CD4-positive, alpha-beta memory T cell (primary cell): ENCODE measurements at regions not wholly inside any gene's neighbourhood (a gene's known extent, or its start where the extent isn't known, plus 50 kb on each side); places are given as distances from the start of the nearest gene placed in this dataset.

Source experiments
- CTCF ChIA-PET: fragments of 350-600 bp; sonication (Branson Sonifier 250); formaldehyde crosslinking; loops from one replicate; lab custom pipeline; 2021; ENCODE audit warnings: inconsistent platforms; ENCODE audit not compliant: partially characterized antibody; lab: Charles Lee
- POLR2A ChIA-PET: fragments of 350-600 bp; sonication (Branson Sonifier 250); formaldehyde crosslinking; loops from one replicate; lab custom pipeline; 2021; ENCODE audit not compliant: partially characterized antibody; lab: Charles Lee
- DNase-seq, 5 donors: peaks; one replicate each; pipeline versions ENCODE4 v3.0.0 to v3.0.0-alpha.2; 2020 to 2022; ENCODE audit warnings: mixed read lengths in 1 of 5
- H3K27ac ChIP-seq: one replicate; pipeline ENCODE4 v1.7.0; 2013; ENCODE audit warnings: low read depth, low read length
- H3K27me3 ChIP-seq: 2 replicates; pipeline ENCODE4 v1.7.0; 2013; ENCODE audit warnings: mild to moderate bottlenecking, low read length, moderate library complexity; ENCODE audit not compliant: insufficient read depth
- H3K36me3 ChIP-seq: 2 replicates; pipeline ENCODE4 v1.7.0; 2013; ENCODE audit warnings: mild to moderate bottlenecking, low read length, moderate library complexity; ENCODE audit not compliant: insufficient read depth
- H3K4me1 ChIP-seq: 2 replicates; pipeline ENCODE4 v1.7.0; 2013; ENCODE audit warnings: mild to moderate bottlenecking, low read length, moderate library complexity; ENCODE audit not compliant: insufficient read depth
- H3K4me3 ChIP-seq, 2 donors: one replicate each; pipeline ENCODE4 v1.7.0; 2013; ENCODE audit warnings: low read length in 2 of 2, mild to moderate bottlenecking in 1 of 2
- H3K9me3 ChIP-seq, 2 donors: one replicate each; pipeline ENCODE4 v1.7.0; 2013; ENCODE audit warnings: low read length in 2 of 2, control low read depth in 1 of 2; ENCODE audit not compliant: control insufficient read depth in 1 of 2
- H3K27ac Mint-ChIP-seq, 7 donors: one replicate each; pipeline ENCODE4 v1.8.0; 2020 to 2021; ENCODE audit warnings: mixed read lengths in 7 of 7, mild to moderate bottlenecking in 6 of 7, inconsistent platforms in 3 of 7, moderate library complexity in 3 of 7
- H3K27me3 Mint-ChIP-seq, 2 donors: one replicate each; pipeline ENCODE4 v1.8.0; 2020 to 2021; ENCODE audit warnings: mixed read lengths in 2 of 2
- H3K36me3 Mint-ChIP-seq, 2 donors: one replicate each; pipeline ENCODE4 v1.8.0; 2020 to 2021; ENCODE audit warnings: mixed read lengths in 2 of 2, inconsistent platforms in 1 of 2, mild to moderate bottlenecking in 1 of 2
- H3K4me1 Mint-ChIP-seq, 4 donors: one replicate each; pipeline ENCODE4 v1.8.0; 2020 to 2021; ENCODE audit warnings: mixed read lengths in 4 of 4, mild to moderate bottlenecking in 1 of 4
- H3K4me3 Mint-ChIP-seq, 8 donors: one replicate each; pipeline ENCODE4 v1.8.0; 2020 to 2021; ENCODE audit warnings: mixed read lengths in 8 of 8, mild to moderate bottlenecking in 7 of 8, moderate library complexity in 6 of 8, inconsistent platforms in 3 of 8
- H3K9me3 Mint-ChIP-seq, 8 donors: one replicate each; pipeline ENCODE4 v1.8.0; 2020 to 2021; ENCODE audit warnings: mixed read lengths in 8 of 8, mild to moderate bottlenecking in 5 of 8, inconsistent platforms in 3 of 8, moderate library complexity in 1 of 8
- intact Hi-C: fragments of 100-400 bp; cut with micrococcal nuclease; formaldehyde crosslinking; loops from one replicate; pipeline ENCODE4 v1.15.1; 2023

DNA sequence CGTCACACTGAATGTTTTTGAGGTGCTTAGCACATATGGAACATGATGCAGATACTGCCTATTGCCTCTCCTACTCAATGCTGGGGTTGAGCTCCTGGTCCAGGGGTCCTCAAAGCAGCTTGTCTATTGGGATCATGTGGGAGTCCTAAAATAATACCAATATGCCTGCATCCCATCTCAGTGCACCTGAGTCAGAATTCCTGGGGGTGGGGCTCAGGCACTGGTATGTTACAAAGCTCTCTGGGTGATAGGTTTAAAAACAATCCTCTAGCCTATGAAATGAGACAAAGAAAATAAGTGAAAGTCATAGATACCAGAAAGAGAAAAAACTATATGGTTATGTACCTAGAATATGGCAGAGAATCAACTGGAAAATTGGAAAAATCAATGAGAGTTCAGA is 156.6 kb upstream of the NLRP1 start:
- H3K9me3 ChIP-seq = no peaks in the 10 kb centered on the region
- POLR2A ChIA-PET = no interaction called here
- no peaks in the 10 kb centered on the region for H3K36me3 ChIP-seq
- H3K27me3 ChIP-seq = no peaks in the 10 kb centered on the region
- Mint-ChIP-seq H3K36me3 (no peaks in the 10 kb centered on the region), H3K9me3 (no peaks in the 10 kb centered on the region), H3K27me3 (peaks cover 0 to 12% of the 10 kb centered on the region in 2 donors), H3K4me1 (no peaks in the 10 kb centered on the region), H3K4me3 (no peak overlapping the region), H3K27ac (no peak overlapping the region)
- DNase-seq = no peak
- intact Hi-C loops = no loop called here
- H3K4me1 ChIP-seq = no peaks in the 10 kb centered on the region
- no peak overlapping the region for H3K4me3 ChIP-seq
- H3K27ac ChIP-seq = no peak overlapping the region
- CTCF ChIA-PET = no interaction called here

DNA sequence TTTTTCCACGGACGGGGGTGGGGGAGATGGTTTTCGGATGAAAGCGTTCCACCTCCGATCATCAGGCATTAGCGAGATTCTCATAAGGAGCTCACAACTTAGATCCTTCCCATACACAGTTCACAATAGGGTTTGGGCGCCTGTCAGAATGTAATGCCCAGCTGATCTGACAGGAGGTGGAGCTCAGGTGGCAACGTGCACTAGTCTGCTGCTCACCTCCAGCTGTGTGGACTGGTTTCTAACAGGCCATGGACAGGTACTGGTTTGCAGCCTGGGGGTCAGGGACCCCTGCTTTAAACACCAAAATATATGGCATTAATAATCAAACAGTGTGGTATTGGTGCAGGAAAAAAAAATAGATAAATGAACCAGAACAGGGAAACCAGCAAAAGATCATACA is 157.5 kb upstream of the NLRP1 start:
- intact Hi-C loops = no loop called here
- CTCF ChIA-PET = no interaction called here
- H3K36me3 Mint-ChIP-seq = no peaks in the 10 kb centered on the region
- Histone ChIP-seq H3K36me3 (no peaks in the 10 kb centered on the region), H3K27ac (no peak overlapping the region), H3K27me3 (no peaks in the 10 kb centered on the region), H3K9me3 (no peaks in the 10 kb centered on the region), H3K4me1 (no peaks in the 10 kb centered on the region), H3K4me3 (no peak overlapping the region)
- H3K9me3 Mint-ChIP-seq = no peaks in the 10 kb centered on the region
- DNase-seq = no peak
- no peak overlapping the region for H3K4me3 Mint-ChIP-seq
- H3K27ac Mint-ChIP-seq = no peak overlapping the region
- H3K27me3 Mint-ChIP-seq = peaks cover 3 to 16% of the 10 kb centered on the region in 2 donors
- no peaks in the 10 kb centered on the region for H3K4me1 Mint-ChIP-seq
- POLR2A ChIA-PET = no interaction called here

DNA sequence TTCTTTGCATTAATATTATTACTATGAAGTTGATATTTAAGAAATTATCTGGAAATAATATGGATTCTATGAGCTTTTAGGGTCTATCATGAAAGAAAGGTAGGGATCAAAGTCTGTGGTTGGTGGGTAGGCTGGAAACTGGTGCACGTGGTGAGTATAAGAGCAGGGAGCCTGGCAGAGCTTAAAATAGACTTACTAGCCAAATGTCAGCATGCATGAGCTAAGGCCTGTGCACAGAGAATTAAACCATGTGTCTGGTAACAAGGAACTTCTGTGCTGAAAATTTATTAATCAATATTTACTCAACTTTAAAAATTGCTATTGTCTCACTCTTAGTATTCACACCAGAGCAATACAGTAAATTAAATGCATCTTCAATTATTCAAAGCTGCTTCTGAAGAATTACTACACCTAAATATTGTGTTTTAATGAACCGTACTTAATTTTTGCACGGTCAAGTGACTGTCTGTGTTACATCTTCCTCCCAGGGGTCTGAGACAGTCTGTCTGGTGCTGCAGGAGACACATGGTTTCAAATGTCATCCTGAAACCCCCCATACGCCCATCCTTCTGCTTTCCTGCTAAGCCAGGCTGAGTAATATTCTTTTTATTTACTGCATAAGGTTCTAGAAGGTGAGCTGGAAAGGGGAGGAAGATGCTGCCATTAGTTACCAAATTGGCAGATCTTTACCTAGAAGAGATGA is 161.0 kb upstream of the NLRP1 start:
- DNase-seq = no peak
- Mint-ChIP-seq H3K27ac (no peak overlapping the region), H3K4me3 (no peak overlapping the region), H3K9me3 (no peaks in the 10 kb centered on the region), H3K4me1 (peaks cover 0 to 2% (median 0%) of the 10 kb centered on the region in 4 donors), H3K36me3 (no peaks in the 10 kb centered on the region), H3K27me3 (peaks cover 6 to 17% of the 10 kb centered on the region in 2 donors)
- Histone ChIP-seq H3K36me3 (no peaks in the 10 kb centered on the region), H3K27me3 (no peaks in the 10 kb centered on the region), H3K4me3 (no peak overlapping the region), H3K27ac (no peak overlapping the region), H3K4me1 (no peaks in the 10 kb centered on the region), H3K9me3 (no peaks in the 10 kb centered on the region)
- intact Hi-C loops = no loop called here
- ChIA-PET POLR2A (no interaction called here), CTCF (no interaction called here)

DNA sequence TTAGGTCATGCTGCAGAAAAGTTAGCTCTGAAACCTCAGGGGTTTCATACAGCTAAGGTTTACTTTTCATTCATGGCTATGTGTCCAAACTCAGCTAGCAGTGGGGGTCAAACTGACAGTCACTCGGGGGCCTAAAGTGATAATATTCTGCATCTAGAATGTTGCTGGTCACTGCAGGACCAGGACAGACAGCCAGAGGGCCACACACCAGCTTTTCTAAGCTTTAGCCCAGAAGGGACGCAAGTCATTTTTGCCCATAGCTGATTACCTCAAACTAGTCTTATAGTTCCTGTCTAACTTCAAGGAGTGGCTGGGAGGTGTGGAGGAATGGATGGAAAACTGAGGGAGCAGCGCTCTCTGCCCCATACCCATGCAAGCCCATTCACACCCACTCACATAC is 163.0 kb upstream of the NLRP1 start:
- H3K9me3 Mint-ChIP-seq = no peaks in the 10 kb centered on the region
- ChIA-PET POLR2A (no interaction called here), CTCF (no interaction called here)
- H3K36me3 ChIP-seq = no peaks in the 10 kb centered on the region
- H3K27ac Mint-ChIP-seq = no peak overlapping the region
- no peak overlapping the region for H3K27ac ChIP-seq
- peaks cover 6 to 20% of the 10 kb centered on the region in 2 donors for H3K27me3 Mint-ChIP-seq
- no peaks in the 10 kb centered on the region for H3K4me1 ChIP-seq
- no peaks in the 10 kb centered on the region for H3K36me3 Mint-ChIP-seq
- H3K27me3 ChIP-seq = no peaks in the 10 kb centered on the region
- peaks cover 0 to 2% (median 0%) of the 10 kb centered on the region in 4 donors for H3K4me1 Mint-ChIP-seq
- intact Hi-C loops = no loop called here
- H3K9me3 ChIP-seq = no peaks in the 10 kb centered on the region
- no peak overlapping the region for H3K4me3 Mint-ChIP-seq
- H3K4me3 ChIP-seq = no peak overlapping the region
- no peak for DNase-seq

DNA sequence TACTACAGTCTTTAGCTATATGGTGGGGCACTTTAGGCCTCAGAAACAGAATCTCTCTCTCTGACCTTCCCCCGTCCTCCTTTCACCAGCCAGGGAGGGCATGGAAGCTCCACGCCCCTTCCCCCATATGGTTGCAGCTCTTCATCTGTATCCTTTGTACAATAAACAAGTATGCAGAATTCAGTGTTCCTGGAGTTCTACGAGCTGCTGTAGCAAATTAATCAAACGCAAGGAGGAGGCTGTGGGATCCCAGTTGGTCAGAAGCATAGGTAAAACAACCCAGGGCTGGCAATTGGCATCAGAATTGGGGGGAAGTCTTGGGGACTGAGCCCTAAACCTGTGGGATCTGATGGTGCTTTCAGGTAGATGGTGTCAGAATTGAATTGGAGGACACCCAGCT is 163.7 kb upstream of the NLRP1 start:
- H3K9me3 ChIP-seq = no peaks in the 10 kb centered on the region
- no peaks in the 10 kb centered on the region for H3K36me3 ChIP-seq
- no peaks in the 10 kb centered on the region for H3K4me1 ChIP-seq
- DNase-seq = no peak
- intact Hi-C loops = no loop called here
- H3K27me3 Mint-ChIP-seq = peaks cover 6 to 20% of the 10 kb centered on the region in 2 donors
- H3K27ac Mint-ChIP-seq = no peak overlapping the region
- no peak overlapping the region for H3K4me3 Mint-ChIP-seq
- no peaks in the 10 kb centered on the region for H3K9me3 Mint-ChIP-seq
- no peak overlapping the region for H3K27ac ChIP-seq
- CTCF ChIA-PET = no interaction called here
- H3K36me3 Mint-ChIP-seq = no peaks in the 10 kb centered on the region
- peaks cover 0 to 2% (median 0%) of the 10 kb centered on the region in 4 donors for H3K4me1 Mint-ChIP-seq
- no peaks in the 10 kb centered on the region for H3K27me3 ChIP-seq
- no peak overlapping the region for H3K4me3 ChIP-seq
- POLR2A ChIA-PET = no interaction called here

DNA sequence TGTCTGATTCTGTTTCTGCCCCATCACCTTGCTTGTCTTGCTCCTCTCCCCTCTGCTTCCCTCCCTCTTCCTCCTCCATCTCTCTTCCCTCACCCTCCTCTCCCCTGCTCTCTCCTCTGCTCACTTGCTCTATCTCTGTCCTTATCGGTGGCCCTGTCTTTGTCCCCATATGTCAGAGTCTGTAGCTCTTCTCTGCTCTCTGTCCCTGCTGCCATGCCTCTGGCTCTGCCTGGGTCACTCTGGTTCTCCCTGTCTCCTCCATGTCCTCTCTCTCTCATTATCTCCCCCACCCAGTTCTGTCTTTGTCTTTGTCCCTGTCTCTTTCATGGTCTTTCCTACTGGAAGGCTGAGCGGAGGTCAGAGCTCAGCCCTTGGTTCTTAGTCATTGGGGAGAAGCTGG is 169.1 kb upstream of the NLRP1 start:
- H3K4me3 Mint-ChIP-seq = no peak overlapping the region
- H3K9me3 ChIP-seq = no peaks in the 10 kb centered on the region
- H3K36me3 ChIP-seq = no peaks in the 10 kb centered on the region
- CTCF ChIA-PET = no interaction called here
- H3K27ac Mint-ChIP-seq = no peak overlapping the region
- POLR2A ChIA-PET = interaction anchor here (0.6 kb wide), 1 partner anchor 213 kb away, joined by 3 read pairs; no protein-coding TSS in a partner anchor
- peaks cover 0 to 2% (median 0%) of the 10 kb centered on the region in 4 donors for H3K4me1 Mint-ChIP-seq
- H3K27me3 ChIP-seq = no peaks in the 10 kb centered on the region
- H3K27ac ChIP-seq = no peak overlapping the region
- no peak for DNase-seq
- H3K4me3 ChIP-seq = no peak overlapping the region
- intact Hi-C loops = no loop called here
- H3K4me1 ChIP-seq = no peaks in the 10 kb centered on the region
- no peaks in the 10 kb centered on the region for H3K36me3 Mint-ChIP-seq
- peaks cover 17 to 32% of the 10 kb centered on the region in 2 donors for H3K27me3 Mint-ChIP-seq
- no peaks in the 10 kb centered on the region for H3K9me3 Mint-ChIP-seq

DNA sequence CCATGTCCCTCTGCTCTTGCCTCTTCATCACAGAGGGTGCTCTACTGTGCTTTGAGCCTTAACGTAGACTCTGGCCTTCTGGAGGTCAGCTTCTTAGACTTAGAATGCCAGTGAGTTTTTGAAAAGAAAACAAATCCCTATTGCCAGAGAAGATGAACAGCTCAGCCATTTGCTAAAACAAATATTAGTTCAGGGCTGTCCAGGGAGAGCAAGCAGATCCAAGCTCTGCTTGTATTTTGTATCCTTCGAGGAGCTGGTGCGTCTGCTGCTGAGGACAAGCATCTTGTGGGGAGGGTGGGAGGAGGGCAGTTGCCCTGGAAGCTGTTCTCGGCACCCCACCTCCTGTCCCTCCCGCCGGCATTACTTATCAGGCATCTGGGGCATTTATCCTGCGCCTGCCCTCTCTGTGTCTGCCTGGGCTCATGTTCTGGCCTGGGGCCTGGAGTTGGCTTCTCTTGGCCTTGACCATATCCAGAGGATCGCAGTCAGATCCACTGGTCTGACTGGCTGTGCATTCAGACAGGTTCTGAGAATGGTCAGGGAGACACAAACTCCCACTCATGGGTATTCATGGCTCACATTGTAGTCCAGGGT is 173.1 kb upstream of the NLRP1 start:
- Mint-ChIP-seq H3K36me3 (no peaks in the 10 kb centered on the region), H3K4me1 (peaks cover 0 to 1% (median 0%) of the 10 kb centered on the region in 4 donors), H3K27me3 (peaks cover 22 to 38% of the 10 kb centered on the region in 2 donors), H3K27ac (no peak overlapping the region), H3K4me3 (no peak overlapping the region), H3K9me3 (no peaks in the 10 kb centered on the region)
- intact Hi-C loops = no loop called here
- Histone ChIP-seq H3K27me3 (no peaks in the 10 kb centered on the region), H3K4me3 (no peak overlapping the region), H3K4me1 (no peaks in the 10 kb centered on the region), H3K27ac (no peak overlapping the region), H3K9me3 (no peaks in the 10 kb centered on the region), H3K36me3 (no peaks in the 10 kb centered on the region)
- DNase-seq = no peak
- ChIA-PET CTCF (no interaction called here), POLR2A (no interaction called here)
